ENCODE measurements at regions not wholly inside any gene's neighbourhood (a gene's known extent, or its start where the extent isn't known, plus 50 kb on each side); places are given as distances from the start of the nearest gene placed in this dataset.

DNA sequence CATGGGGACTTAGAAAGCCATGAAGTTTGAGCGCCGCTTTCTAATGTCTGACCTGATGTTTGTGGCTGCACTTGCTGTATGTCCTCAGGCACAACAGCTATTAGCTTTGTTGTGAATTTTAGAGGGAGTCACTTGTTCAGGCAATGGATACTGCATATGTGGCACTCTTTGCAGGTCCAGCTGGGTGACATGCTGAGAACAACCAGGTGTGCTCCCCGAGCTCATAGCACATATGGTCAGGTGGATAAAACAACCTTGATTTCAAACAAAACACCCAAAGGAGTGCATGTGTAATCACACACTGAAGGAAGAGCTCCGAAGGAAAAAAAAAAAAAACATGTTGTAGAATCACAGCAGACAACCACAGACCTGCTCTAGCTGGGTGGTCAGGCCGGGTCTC lies 178.6 kb downstream of the BACH1 start:
- Histone ChIP-seq H3K4me1 (ENCODE audit: control insufficient read depth, insufficient read depth, low read length) (no peaks in the 10 kb centered on the region), H3K27ac (ENCODE audit: extremely low read depth, low read depth, low read length) (no peak overlapping the region), H3K4me3 (ENCODE audit: low read depth, low read length) (no peak overlapping the region), H3K9me3 (ENCODE audit: control insufficient read depth, insufficient read depth, low read depth, low read length) (no peaks in the 10 kb centered on the region), H3K36me3 (ENCODE audit: control insufficient read depth in 2 of 2, insufficient read depth in 1 of 2, low read length in 2 of 2) (no peaks in the 10 kb centered on the region)
- POLR2A ChIA-PET, result no interaction called here
- TF ChIP-seq ZNF658 (tag by site-specific recombination; IDR thresholded peaks at IDR 0.05) (no peak), ZSCAN18 (tag by site-specific recombination; IDR thresholded peaks at IDR 0.05) (no peak), GLIS1 (tag by site-specific recombination; IDR thresholded peaks at IDR 0.05) (no peak), ZNF248 (tag by site-specific recombination; IDR thresholded peaks at IDR 0.05) (no peak), ZNF610 (tag by site-specific recombination; IDR thresholded peaks at IDR 0.05; ENCODE audit: borderline replicate concordance) (no peak), ZSCAN30 (tag by site-specific recombination; IDR thresholded peaks at IDR 0.05) (no peak), ZNF670 (tag by site-specific recombination; IDR thresholded peaks at IDR 0.05; ENCODE audit: low read depth) (no peak), ZNF391 (tag by site-specific recombination; IDR thresholded peaks at IDR 0.05; ENCODE audit: borderline replicate concordance, low read depth) (no peak), ZNF501 (tag by site-specific recombination; IDR thresholded peaks at IDR 0.05) (no peak)
- TF ChIP-seq, protein P1, sequence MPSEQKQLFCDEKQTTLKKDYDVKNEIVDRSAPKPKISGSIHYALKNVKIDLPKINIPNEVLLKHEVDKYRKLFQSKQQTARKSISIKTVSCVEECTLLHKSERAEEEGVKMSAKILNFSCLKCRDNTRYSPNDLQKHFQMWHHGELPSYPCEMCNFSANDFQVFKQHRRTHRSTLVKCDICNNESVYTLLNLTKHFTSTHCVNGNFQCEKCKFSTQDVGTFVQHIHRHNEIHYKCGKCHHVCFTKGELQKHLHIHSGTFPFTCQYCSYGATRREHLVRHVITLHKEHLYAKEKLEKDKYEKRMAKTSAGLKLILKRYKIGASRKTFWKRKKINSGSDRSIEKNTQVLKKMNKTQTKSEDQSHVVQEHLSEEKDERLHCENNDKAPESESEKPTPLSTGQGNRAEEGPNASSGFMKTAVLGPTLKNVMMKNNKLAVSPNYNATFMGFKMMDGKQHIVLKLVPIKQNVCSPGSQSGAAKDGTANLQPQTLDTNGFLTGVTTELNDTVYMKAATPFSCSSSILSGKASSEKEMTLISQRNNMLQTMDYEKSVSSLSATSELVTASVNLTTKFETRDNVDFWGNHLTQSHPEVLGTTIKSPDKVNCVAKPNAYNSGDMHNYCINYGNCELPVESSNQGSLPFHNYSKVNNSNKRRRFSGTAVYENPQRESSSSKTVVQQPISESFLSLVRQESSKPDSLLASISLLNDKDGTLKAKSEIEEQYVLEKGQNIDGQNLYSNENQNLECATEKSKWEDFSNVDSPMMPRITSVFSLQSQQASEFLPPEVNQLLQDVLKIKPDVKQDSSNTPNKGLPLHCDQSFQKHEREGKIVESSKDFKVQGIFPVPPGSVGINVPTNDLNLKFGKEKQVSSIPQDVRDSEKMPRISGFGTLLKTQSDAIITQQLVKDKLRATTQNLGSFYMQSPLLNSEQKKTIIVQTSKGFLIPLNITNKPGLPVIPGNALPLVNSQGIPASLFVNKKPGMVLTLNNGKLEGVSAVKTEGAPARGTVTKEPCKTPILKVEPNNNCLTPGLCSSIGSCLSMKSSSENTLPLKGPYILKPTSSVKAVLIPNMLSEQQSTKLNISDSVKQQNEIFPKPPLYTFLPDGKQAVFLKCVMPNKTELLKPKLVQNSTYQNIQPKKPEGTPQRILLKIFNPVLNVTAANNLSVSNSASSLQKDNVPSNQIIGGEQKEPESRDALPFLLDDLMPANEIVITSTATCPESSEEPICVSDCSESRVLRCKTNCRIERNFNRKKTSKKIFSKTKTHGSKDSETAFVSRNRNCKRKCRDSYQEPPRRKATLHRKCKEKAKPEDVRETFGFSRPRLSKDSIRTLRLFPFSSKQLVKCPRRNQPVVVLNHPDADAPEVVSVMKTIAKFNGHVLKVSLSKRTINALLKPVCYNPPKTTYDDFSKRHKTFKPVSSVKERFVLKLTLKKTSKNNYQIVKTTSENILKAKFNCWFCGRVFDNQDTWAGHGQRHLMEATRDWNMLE (tag by site-specific recombination; conservative IDR thresholded peaks at IDR 0.05; ENCODE audit: low read depth), result no peak
- TF ChIP-seq, protein P2, sequence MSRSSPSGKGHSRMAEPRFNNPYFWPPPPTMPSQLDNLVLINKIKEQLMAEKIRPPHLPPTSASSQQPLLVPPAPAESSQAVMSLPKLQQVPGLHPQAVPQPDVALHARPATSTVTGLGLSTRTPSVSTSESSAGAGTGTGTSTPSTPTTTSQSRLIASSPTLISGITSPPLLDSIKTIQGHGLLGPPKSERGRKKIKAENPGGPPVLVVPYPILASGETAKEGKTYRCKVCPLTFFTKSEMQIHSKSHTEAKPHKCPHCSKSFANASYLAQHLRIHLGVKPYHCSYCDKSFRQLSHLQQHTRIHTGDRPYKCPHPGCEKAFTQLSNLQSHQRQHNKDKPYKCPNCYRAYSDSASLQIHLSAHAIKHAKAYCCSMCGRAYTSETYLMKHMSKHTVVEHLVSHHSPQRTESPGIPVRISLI (tag by site-specific recombination; IDR thresholded peaks at IDR 0.05), result no peak
- TF ChIP-seq, protein P3, sequence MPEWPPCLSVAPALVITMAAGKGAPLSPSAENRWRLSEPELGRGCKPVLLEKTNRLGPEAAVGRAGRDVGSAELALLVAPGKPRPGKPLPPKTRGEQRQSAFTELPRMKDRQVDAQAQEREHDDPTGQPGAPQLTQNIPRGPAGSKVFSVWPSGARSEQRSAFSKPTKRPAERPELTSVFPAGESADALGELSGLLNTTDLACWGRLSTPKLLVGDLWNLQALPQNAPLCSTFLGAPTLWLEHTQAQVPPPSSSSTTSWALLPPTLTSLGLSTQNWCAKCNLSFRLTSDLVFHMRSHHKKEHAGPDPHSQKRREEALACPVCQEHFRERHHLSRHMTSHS (tag by site-specific recombination; IDR thresholded peaks at IDR 0.05), result no peak
- CTCF ChIA-PET, result interaction anchor here (0.5 to 2.6 kb wide), 12 partner anchors 10 to 394 kb away, joined by 3 to 17 read pairs (median 4); no protein-coding TSS in a partner anchor

DNA sequence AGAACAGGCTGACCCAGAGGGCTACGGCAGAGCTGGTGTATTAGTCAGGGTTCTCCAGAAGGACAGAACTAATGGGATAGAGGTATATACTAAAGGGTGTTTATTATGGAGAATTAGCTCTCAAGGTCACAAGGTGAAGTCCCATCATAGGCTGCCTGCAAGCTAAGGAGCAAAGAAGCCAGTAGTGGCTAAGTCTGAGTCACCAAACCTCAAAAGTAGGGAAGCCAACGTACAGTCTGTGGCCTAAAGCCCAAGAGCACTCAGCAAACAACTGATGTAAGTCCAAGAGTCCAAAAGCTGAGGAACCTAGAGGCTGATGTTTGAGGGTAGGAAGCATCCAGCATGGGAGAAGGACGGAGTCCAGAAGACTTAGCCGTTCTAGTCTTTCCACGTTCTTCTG lies 179.2 kb downstream of the BACH1 start:
- TF ChIP-seq ZNF133 (tag by site-specific recombination; IDR thresholded peaks at IDR 0.05), result no peak
- Histone ChIP-seq H3K4me3 (ENCODE audit: low read depth, low read length) (no peak overlapping the region), H3K27ac (ENCODE audit: extremely low read depth, low read depth, low read length) (no peak overlapping the region), H3K36me3 (ENCODE audit: control insufficient read depth in 2 of 2, insufficient read depth in 1 of 2, low read length in 2 of 2) (no peaks in the 10 kb centered on the region), H3K9me3 (ENCODE audit: control insufficient read depth, insufficient read depth, low read depth, low read length) (no peaks in the 10 kb centered on the region), H3K4me1 (ENCODE audit: control insufficient read depth, insufficient read depth, low read length) (no peaks in the 10 kb centered on the region)
- ChIA-PET CTCF (interaction anchor here (0.7 to 2.6 kb wide), 5 partner anchors 9 to 1271 kb away, joined by 3 to 14 read pairs (median 4); no protein-coding TSS in a partner anchor), POLR2A (no interaction called here)

DNA sequence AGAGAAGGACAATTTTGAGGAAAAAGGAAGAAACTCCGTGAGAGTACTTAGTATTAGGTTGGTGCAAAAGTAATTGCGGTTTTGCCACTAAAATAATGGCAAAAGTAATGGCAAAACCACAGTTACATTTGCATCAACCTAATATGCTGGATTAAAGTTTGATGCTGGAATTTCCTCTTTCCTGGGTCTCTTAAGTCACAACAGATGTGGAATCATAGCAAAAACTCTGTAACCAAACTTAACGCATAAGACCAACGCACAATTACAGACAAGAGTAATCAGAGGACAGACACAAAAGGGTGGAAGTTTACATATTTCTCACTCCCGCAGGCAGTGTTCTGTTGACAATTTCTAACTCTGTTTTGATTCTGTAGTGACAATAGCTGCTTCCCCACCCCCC lies 182.4 kb downstream of the BACH1 start:
- no peak overlapping the region for H3K4me3 ChIP-seq (ENCODE audit: low read depth, low read length)
- no peaks in the 10 kb centered on the region for H3K4me1 ChIP-seq (ENCODE audit: control insufficient read depth, insufficient read depth, low read length)
- CTCF ChIA-PET, result interaction anchor here (0.9 to 1.0 kb wide), 2 partner anchors 108 to 714 kb away, joined by 3 read pairs; no protein-coding TSS in a partner anchor
- no peaks in the 10 kb centered on the region for H3K9me3 ChIP-seq (ENCODE audit: control insufficient read depth, insufficient read depth, low read depth, low read length)
- no peaks in the 10 kb centered on the region for H3K36me3 ChIP-seq (ENCODE audit: control insufficient read depth in 2 of 2, insufficient read depth in 1 of 2, low read length in 2 of 2)
- H3K27ac ChIP-seq (ENCODE audit: extremely low read depth, low read depth, low read length), result no peak overlapping the region
- POLR2A ChIA-PET, result no interaction called here
- TF ChIP-seq PRDM2 (tag by site-specific recombination; IDR thresholded peaks at IDR 0.05; ENCODE audit: borderline replicate concordance) (no peak), ZBTB1 (tag by site-specific recombination; IDR thresholded peaks at IDR 0.05) (no peak), ZNF596 (tag by site-specific recombination; IDR thresholded peaks at IDR 0.05) (no peak), ZBTB7A (tag by site-specific recombination; IDR thresholded peaks at IDR 0.05; ENCODE audit: low read depth) (no peak)

Data from HEK293 (cell line).